GM23338 (cell line): ENCODE measurements at regions not wholly inside any gene's neighbourhood (a gene's known extent, or its start where the extent isn't known, plus 50 kb on each side); places are given as distances from the start of the nearest gene placed in this dataset.

Source experiments
- ATAC-seq: fragments of 200-7000 bp; cut with Tn5 transposase; 3 replicates; pipeline ENCODE4 v1.9.1; 2020
- DNase-seq: peaks from one replicate; pipeline ENCODE4 v3.0.0-alpha.2; 2015; ENCODE audit warnings: low spot score
- H2AFZ ChIP-seq: fragments of 200-600 bp; sonication (generic); 2 replicates; pipeline ENCODE4 v1.8.0; 2016; ENCODE audit warnings: antibody characterized with exemption, mild to moderate bottlenecking, moderate library complexity
- H3F3A ChIP-seq: fragments of 200-600 bp; sonication (generic); replicated peaks from 2 replicates; pipeline ENCODE4 v1.8.0; 2017; ENCODE audit warnings: antibody characterized with exemption, mixed run types, low read depth
- H3K27ac ChIP-seq: fragments of 200-600 bp; sonication (generic); 2 replicates; pipeline ENCODE4 v1.6.1; 2016; ENCODE audit warnings: low read depth
- H3K27me3 ChIP-seq: fragments of 200-600 bp; sonication (generic); 2 replicates; pipeline ENCODE4 v1.8.0; 2016; ENCODE audit warnings: mild to moderate bottlenecking, mixed run types, moderate library complexity; ENCODE audit not compliant: insufficient read depth
- H3K36me3 ChIP-seq: fragments of 200-600 bp; sonication (generic); 2 replicates; pipeline ENCODE4 v1.8.0; 2016; ENCODE audit warnings: mild to moderate bottlenecking; ENCODE audit not compliant: insufficient read depth
- H3K4me1 ChIP-seq: fragments of 200-600 bp; sonication (generic); 2 replicates; pipeline ENCODE4 v1.8.0; 2016; ENCODE audit warnings: mild to moderate bottlenecking, moderate library complexity; ENCODE audit not compliant: insufficient read depth
- H3K4me2 ChIP-seq: fragments of 200-600 bp; sonication (generic); 2 replicates; pipeline ENCODE4 v1.7.1; 2017; ENCODE audit warnings: mixed run types
- H3K4me3 ChIP-seq: fragments of 200-600 bp; sonication (generic); 2 replicates; pipeline ENCODE4 v1.6.1; 2016; ENCODE audit warnings: mixed run types
- H3K79me2 ChIP-seq: fragments of 200-600 bp; sonication (generic); replicated peaks from 2 replicates; pipeline ENCODE4 v1.8.0; 2017; ENCODE audit warnings: mild to moderate bottlenecking; ENCODE audit not compliant: insufficient read depth
- H3K9me2 ChIP-seq: fragments of 200-600 bp; sonication (generic); 2 replicates; pipeline ENCODE4 v1.8.0; 2017; ENCODE audit not compliant: insufficient read depth
- H4K20me1 ChIP-seq: fragments of 200-600 bp; sonication (generic); replicated peaks from 2 replicates; pipeline ENCODE4 v1.8.0; 2017; ENCODE audit warnings: mild to moderate bottlenecking; ENCODE audit not compliant: insufficient read depth
- H3K27ac Mint-ChIP-seq: 2 replicates; pipeline ENCODE4 v1.8.0; 2020; ENCODE audit warnings: inconsistent platforms, mild to moderate bottlenecking, moderate library complexity, mixed read lengths
- H3K27me3 Mint-ChIP-seq: 3 replicates; pipeline ENCODE4 v1.8.0; 2022; ENCODE audit warnings: low read depth, mild to moderate bottlenecking, moderate library complexity, mixed read lengths, inconsistent platforms; ENCODE audit not compliant: insufficient read depth, poor library complexity
- H3K36me3 Mint-ChIP-seq: 3 replicates; pipeline ENCODE4 v1.8.0; 2021; ENCODE audit warnings: low read depth, mild to moderate bottlenecking, inconsistent platforms, moderate library complexity, mixed read lengths
- H3K4me1 Mint-ChIP-seq: 3 replicates; pipeline ENCODE4 v1.8.0; 2020; ENCODE audit warnings: mild to moderate bottlenecking, inconsistent platforms, mixed read lengths
- H3K4me3 Mint-ChIP-seq: 3 replicates; pipeline ENCODE4 v1.8.0; 2021; ENCODE audit warnings: moderate library complexity, mild to moderate bottlenecking, inconsistent platforms, mixed read lengths
- H3K9me3 Mint-ChIP-seq: 3 replicates; pipeline ENCODE4 v1.8.0; 2020; ENCODE audit warnings: moderate library complexity, mild to moderate bottlenecking, inconsistent platforms, mixed read lengths
- JUNB ChIP-seq: IDR thresholded peaks from one replicate; pipeline ENCODE4 v1.6.1; 2016; ENCODE audit warnings: antibody characterized with exemption; ENCODE audit not compliant: unreplicated experiment
- NANOG ChIP-seq: IDR thresholded peaks from 2 replicates; pipeline ENCODE4 v1.6.1; 2016; ENCODE audit warnings: antibody characterized with exemption, borderline replicate concordance
- REST ChIP-seq: IDR thresholded peaks from one replicate; pipeline ENCODE4 v1.6.1; 2018; ENCODE audit warnings: antibody characterized with exemption; ENCODE audit not compliant: unreplicated experiment
- STAT1 ChIP-seq: IDR thresholded peaks from one replicate; pipeline ENCODE4 v1.6.1; 2016; ENCODE audit warnings: antibody characterized with exemption; ENCODE audit not compliant: unreplicated experiment
- ZNF114 ChIP-seq: fragments of 250-450 bp; sonication (Bioruptor Pico); IDR thresholded peaks from 2 replicates; pipeline ENCODE4 v1.5.0; 2020; ENCODE audit warnings: mild to moderate bottlenecking, moderate library complexity
- ZNF462 ChIP-seq: fragments of 250-450 bp; sonication (Bioruptor Pico); IDR thresholded peaks from 2 replicates; pipeline ENCODE4 v1.5.0; 2020; ENCODE audit warnings: mild to moderate bottlenecking, moderate library complexity
- TF ChIP-seq, protein P1 (sequence below): IDR thresholded peaks from 2 replicates; pipeline ENCODE4 v1.6.1; 2016; ENCODE audit warnings: antibody characterized with exemption

DNA sequence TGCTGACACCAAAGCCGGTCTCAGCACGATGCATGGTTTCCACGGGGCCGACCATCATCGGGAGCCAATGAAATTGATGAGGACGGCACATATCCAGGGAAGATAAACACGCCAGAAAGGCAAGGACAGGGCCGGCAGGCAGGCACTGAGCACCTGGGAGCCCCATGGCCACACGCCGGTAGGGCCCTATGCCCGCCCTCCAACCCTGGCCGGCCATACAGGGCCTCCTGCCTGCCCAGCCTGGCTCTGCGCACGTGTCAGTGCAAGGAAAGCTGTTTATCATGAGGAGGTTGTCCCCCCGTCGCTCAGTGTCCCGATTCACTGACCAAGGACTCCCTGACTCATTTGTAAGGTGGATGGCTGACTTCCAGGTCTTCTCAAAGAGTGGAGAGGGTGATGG, 237.5 kb downstream of the GLI2 start:
- H3K27me3 Mint-ChIP-seq, result peaks cover 15% of the 10 kb centered on the region
- Histone ChIP-seq H3F3A (no peaks in the 10 kb centered on the region), H3K27me3 (no peaks in the 10 kb centered on the region), H3K4me1 (no peaks in the 10 kb centered on the region), H3K36me3 (peaks cover 12% of the 10 kb centered on the region; the same call in 1 of the 2 replicates), H3K27ac (no peak overlapping the region), H2AFZ (no peak overlapping the region), H3K4me3 (no peak overlapping the region), H4K20me1 (no peaks in the 10 kb centered on the region), H3K9me2 (no peaks in the 10 kb centered on the region), H3K4me2 (no peak overlapping the region), H3K79me2 (no peaks in the 10 kb centered on the region)
- no peak overlapping the region for H3K27ac Mint-ChIP-seq
- H3K4me3 Mint-ChIP-seq, result no peak overlapping the region
- H3K36me3 Mint-ChIP-seq, result peaks cover 58% of the 10 kb centered on the region
- ATAC-seq (no peak), DNase-seq (no peak)
- TF ChIP-seq ZNF114 (CRISPR knock-in tag) (no peak), NANOG (no peak), ZNF462 (CRISPR knock-in tag) (no peak), STAT1 (no peak), JUNB (no peak), REST (no peak)
- TF ChIP-seq, protein P1, sequence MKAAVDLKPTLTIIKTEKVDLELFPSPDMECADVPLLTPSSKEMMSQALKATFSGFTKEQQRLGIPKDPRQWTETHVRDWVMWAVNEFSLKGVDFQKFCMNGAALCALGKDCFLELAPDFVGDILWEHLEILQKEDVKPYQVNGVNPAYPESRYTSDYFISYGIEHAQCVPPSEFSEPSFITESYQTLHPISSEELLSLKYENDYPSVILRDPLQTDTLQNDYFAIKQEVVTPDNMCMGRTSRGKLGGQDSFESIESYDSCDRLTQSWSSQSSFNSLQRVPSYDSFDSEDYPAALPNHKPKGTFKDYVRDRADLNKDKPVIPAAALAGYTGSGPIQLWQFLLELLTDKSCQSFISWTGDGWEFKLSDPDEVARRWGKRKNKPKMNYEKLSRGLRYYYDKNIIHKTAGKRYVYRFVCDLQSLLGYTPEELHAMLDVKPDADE, result no peak
- no peaks in the 10 kb centered on the region for H3K9me3 Mint-ChIP-seq
- peaks cover 4% of the 10 kb centered on the region; the same call in 2 of the 3 replicates for H3K4me1 Mint-ChIP-seq
